OCI-LY1 (cell line): ENCODE measurements at regions not wholly inside any gene's neighbourhood (a gene's known extent, or its start where the extent isn't known, plus 50 kb on each side); places are given as distances from the start of the nearest gene placed in this dataset.

Experiments
- H2AFZ ChIP-seq: fragments of 200-600 bp; sonication (generic), shearing (Covaris generic); 2 replicates; pipeline ENCODE4 v1.6.0; 2014; ENCODE audit warnings: antibody characterized with exemption, mild to moderate bottlenecking, low read length
- H3F3A ChIP-seq: fragments of 200-600 bp; sonication (generic), shearing (Covaris generic); 2 replicates; pipeline ENCODE4 v1.6.0; 2014; ENCODE audit warnings: mild to moderate bottlenecking, antibody characterized with exemption, low read length, moderate library complexity; ENCODE audit not compliant: insufficient read depth
- H3K27ac ChIP-seq: fragments of 200-600 bp; sonication (generic); 2 replicates; pipeline ENCODE4 v1.5.1; 2014; ENCODE audit warnings: low read length, mixed run types, mild to moderate bottlenecking, low read depth; ENCODE audit not compliant: poor library complexity, severe bottlenecking
- H3K27me3 ChIP-seq: fragments of 200-600 bp; sonication (generic); 2 replicates; pipeline ENCODE4 v1.6.0; 2014; ENCODE audit warnings: antibody characterized with exemption, mild to moderate bottlenecking, low read length, moderate library complexity; ENCODE audit not compliant: insufficient read depth
- H3K36me3 ChIP-seq: fragments of 200-600 bp; sonication (generic); 2 replicates; pipeline ENCODE4 v1.6.1; 2014; ENCODE audit warnings: mild to moderate bottlenecking, antibody characterized with exemption, low read length, moderate library complexity, mixed read lengths; ENCODE audit not compliant: insufficient read depth
- H3K4me1 ChIP-seq: fragments of 200-600 bp; sonication (generic); 2 replicates; pipeline ENCODE4 v1.5.1; 2014; ENCODE audit warnings: mild to moderate bottlenecking, low read length, moderate library complexity; ENCODE audit not compliant: insufficient read depth, severe bottlenecking
- H3K4me2 ChIP-seq: fragments of 200-600 bp; sonication (generic), shearing (Covaris generic); 2 replicates; pipeline ENCODE4 v1.6.1; 2014; ENCODE audit warnings: low read length
- H3K4me3 ChIP-seq: fragments of 200-600 bp; sonication (generic); 2 replicates; pipeline ENCODE4 v1.5.1; 2014; ENCODE audit warnings: low read length, low read depth, mild to moderate bottlenecking, mixed read lengths; ENCODE audit not compliant: poor library complexity, severe bottlenecking
- H3K79me2 ChIP-seq: fragments of 200-600 bp; shearing (Covaris generic); 2 replicates; pipeline ENCODE4 v1.6.1; 2016; ENCODE audit warnings: mixed run types, low read length, mixed read lengths; ENCODE audit not compliant: insufficient read depth
- H3K9ac ChIP-seq: fragments of 200-600 bp; sonication (generic), shearing (Covaris generic); 2 replicates; pipeline ENCODE4 v1.6.1; 2014; ENCODE audit warnings: mild to moderate bottlenecking, low read length, mixed read lengths
- H3K9me2 ChIP-seq: fragments of 200-600 bp; sonication (generic), shearing (Covaris generic); 2 replicates; pipeline ENCODE4 v1.6.1; 2014; ENCODE audit warnings: low read depth, mild to moderate bottlenecking, low read length, mixed read lengths
- H3K9me3 ChIP-seq: fragments of 200-600 bp; shearing (Covaris generic); 2 replicates; pipeline ENCODE4 v1.6.1; 2014; ENCODE audit warnings: low read length, mixed read lengths
- H4K20me1 ChIP-seq: fragments of 200-600 bp; sonication (generic), shearing (Covaris generic); 2 replicates; pipeline ENCODE4 v1.6.0; 2016; ENCODE audit warnings: mild to moderate bottlenecking, low read length; ENCODE audit not compliant: insufficient read depth
- CTCF ChIP-seq: fragments of 200-600 bp; sonication (generic), shearing (Covaris generic); IDR thresholded peaks from 2 replicates; pipeline ENCODE4 v1.5.1; 2017; ENCODE audit warnings: mild to moderate bottlenecking, antibody characterized with exemption, low read length, moderate library complexity, mixed read lengths
- EZH2 ChIP-seq: fragments of 200-600 bp; sonication (generic), shearing (Covaris generic); IDR thresholded peaks from 2 replicates; pipeline ENCODE4 v1.8.0; 2017; ENCODE audit warnings: borderline replicate concordance, mixed run types, mild to moderate bottlenecking, antibody characterized with exemption, low read length, moderate library complexity, mixed read lengths

GRCh38 chr18:2302012-2302411 lies 269.3 kb downstream of the METTL4 start:
- H3K36me3 ChIP-seq, result no peaks in the 10 kb centered on the region
- H3K9ac ChIP-seq, result no peak overlapping the region

GRCh38 chr18:2302628-2303516 lies 268.4 kb downstream of the METTL4 start:
- no peaks in the 10 kb centered on the region for H3K79me2 ChIP-seq
- H3K9ac ChIP-seq, result no peak overlapping the region
- no peak overlapping the region for H3K4me2 ChIP-seq
- no peak for TF ChIP-seq EZH2
- no peak overlapping the region for H3K4me3 ChIP-seq
- H3K9me3 ChIP-seq, result no peaks in the 10 kb centered on the region
- no peaks in the 10 kb centered on the region for H3F3A ChIP-seq
- H4K20me1 ChIP-seq, result no peaks in the 10 kb centered on the region
- H2AFZ ChIP-seq, result no peak overlapping the region
- H3K36me3 ChIP-seq, result no peaks in the 10 kb centered on the region
- no peak overlapping the region for H3K27ac ChIP-seq
- H3K4me1 ChIP-seq, result no peaks in the 10 kb centered on the region
- H3K9me2 ChIP-seq, result no peaks in the 10 kb centered on the region
- no peaks in the 10 kb centered on the region for H3K27me3 ChIP-seq

More at GRCh38 chr18:2302012-2302411, 269.3 kb downstream of the METTL4 start:
- no peak overlapping the region for H2AFZ ChIP-seq
- H3K27me3 ChIP-seq, result no peaks in the 10 kb centered on the region
- H3F3A ChIP-seq, result no peaks in the 10 kb centered on the region
- H3K27ac ChIP-seq, result no peak overlapping the region
- H3K9me3 ChIP-seq, result no peaks in the 10 kb centered on the region
- no peaks in the 10 kb centered on the region for H3K79me2 ChIP-seq
- no peak overlapping the region for H3K4me2 ChIP-seq
- no peaks in the 10 kb centered on the region for H4K20me1 ChIP-seq
- TF ChIP-seq EZH2 (no peak), CTCF (no peak)
- H3K9me2 ChIP-seq, result no peaks in the 10 kb centered on the region
- no peak overlapping the region for H3K4me3 ChIP-seq
- no peaks in the 10 kb centered on the region for H3K4me1 ChIP-seq

GRCh38 chr18:2303517-2304238 lies 267.6 kb downstream of the METTL4 start:
- H3K4me2 ChIP-seq, result no peak overlapping the region
- no peak overlapping the region for H2AFZ ChIP-seq
- no peaks in the 10 kb centered on the region for H3K9me2 ChIP-seq
- TF ChIP-seq EZH2 (no peak), CTCF (no peak)
- no peak overlapping the region for H3K27ac ChIP-seq
- no peaks in the 10 kb centered on the region for H3K4me1 ChIP-seq
- H3K79me2 ChIP-seq, result no peaks in the 10 kb centered on the region
- no peaks in the 10 kb centered on the region for H3K27me3 ChIP-seq
- H3K4me3 ChIP-seq, result no peak overlapping the region
- no peaks in the 10 kb centered on the region for H3F3A ChIP-seq
- no peaks in the 10 kb centered on the region for H3K36me3 ChIP-seq
- no peaks in the 10 kb centered on the region for H3K9me3 ChIP-seq
- H4K20me1 ChIP-seq, result no peaks in the 10 kb centered on the region
- H3K9ac ChIP-seq, result no peak overlapping the region
